ENCODE measurements at regions not wholly inside any gene's neighbourhood (a gene's known extent, or its start where the extent isn't known, plus 50 kb on each side); places are given as distances from the start of the nearest gene placed in this dataset.

- H3K27ac ChIP-seq, result no peak overlapping the region
- DNase-seq, result peak in 1 of 2 donors; percentile 51
- peaks cover 0 to 13% of the 10 kb centered on the region in 2 donors for H3K27me3 ChIP-seq
- H3K4me1 ChIP-seq, result no peaks in the 10 kb centered on the region
- intact Hi-C loops (cut with DNase I; ENCODE audit: low total_unique reads), result no loop called here
- no peak for TF ChIP-seq CTCF (IDR thresholded peaks at IDR 0.05)
- H3K4me3 ChIP-seq, result no peak overlapping the region
- H3K9me3 ChIP-seq, result no peaks in the 10 kb centered on the region
- H3K36me3 ChIP-seq, result no peaks in the 10 kb centered on the region
Measured at GRCh38 chr15:100767001-100767825, 112.4 kb upstream of the ALDH1A3 start.

- intact Hi-C loops (cut with DNase I; ENCODE audit: low total_unique reads), result no loop called here
- Histone ChIP-seq H3K4me1 (no peaks in the 10 kb centered on the region), H3K36me3 (no peaks in the 10 kb centered on the region), H3K4me3 (no peak overlapping the region), H3K27ac (no peak overlapping the region), H3K27me3 (peaks cover 0 to 13% of the 10 kb centered on the region in 2 donors), H3K9me3 (no peaks in the 10 kb centered on the region)
- no peak for DNase-seq
- no peak for TF ChIP-seq CTCF (IDR thresholded peaks at IDR 0.05)
Measured at GRCh38 chr15:100768501-100768931, 111.1 kb upstream of the ALDH1A3 start.

GRCh38 chr15:100769043-100769974 is 110.3 kb upstream of the ALDH1A3 start:
- H3K36me3 ChIP-seq, result no peaks in the 10 kb centered on the region
- no peak for TF ChIP-seq CTCF (IDR thresholded peaks at IDR 0.05)

GRCh38 chr15:100769975-100770340 is 109.7 kb upstream of the ALDH1A3 start:
- intact Hi-C loops (cut with DNase I; ENCODE audit: low total_unique reads), result loop anchor here (5.0 kb wide), 1 partner anchor 593 kb away; no protein-coding TSS in a partner anchor
- H3K27me3 ChIP-seq, result peaks cover 0 to 13% of the 10 kb centered on the region in 2 donors
- no peaks in the 10 kb centered on the region for H3K9me3 ChIP-seq
- TF ChIP-seq CTCF (IDR thresholded peaks at IDR 0.05), result no peak
- no peak for DNase-seq
- no peaks in the 10 kb centered on the region for H3K36me3 ChIP-seq
- H3K4me3 ChIP-seq, result no peak overlapping the region
- H3K4me1 ChIP-seq, result no peaks in the 10 kb centered on the region
- H3K27ac ChIP-seq, result no peak overlapping the region

More at GRCh38 chr15:100769043-100769974, 110.3 kb upstream of the ALDH1A3 start:
- no peaks in the 10 kb centered on the region for H3K4me1 ChIP-seq
- H3K4me3 ChIP-seq, result no peak overlapping the region
- intact Hi-C loops (cut with DNase I; ENCODE audit: low total_unique reads), result no loop called here
- H3K27me3 ChIP-seq, result peaks cover 0 to 13% of the 10 kb centered on the region in 2 donors
- peak in 1 of 2 donors; percentile 55 for DNase-seq
- H3K9me3 ChIP-seq, result no peaks in the 10 kb centered on the region
- H3K27ac ChIP-seq, result no peak overlapping the region

GRCh38 chr15:100770661-100771584 is 108.7 kb upstream of the ALDH1A3 start:
- no peak for TF ChIP-seq CTCF (IDR thresholded peaks at IDR 0.05)
- DNase-seq, result no peak
- H3K27me3 ChIP-seq, result peaks cover 0 to 12% of the 10 kb centered on the region in 2 donors
- H3K36me3 ChIP-seq, result no peaks in the 10 kb centered on the region
- H3K4me1 ChIP-seq, result no peaks in the 10 kb centered on the region
- no peak overlapping the region for H3K27ac ChIP-seq
- intact Hi-C loops (cut with DNase I; ENCODE audit: low total_unique reads), result loop anchor here (5.0 kb wide), 1 partner anchor 594 kb away; no protein-coding TSS in a partner anchor
- H3K9me3 ChIP-seq, result no peaks in the 10 kb centered on the region
- H3K4me3 ChIP-seq, result no peak overlapping the region
